ENCODE measurements at regions not wholly inside any gene's neighbourhood (a gene's known extent, or its start where the extent isn't known, plus 50 kb on each side); places are given as distances from the start of the nearest gene placed in this dataset.

DNA sequence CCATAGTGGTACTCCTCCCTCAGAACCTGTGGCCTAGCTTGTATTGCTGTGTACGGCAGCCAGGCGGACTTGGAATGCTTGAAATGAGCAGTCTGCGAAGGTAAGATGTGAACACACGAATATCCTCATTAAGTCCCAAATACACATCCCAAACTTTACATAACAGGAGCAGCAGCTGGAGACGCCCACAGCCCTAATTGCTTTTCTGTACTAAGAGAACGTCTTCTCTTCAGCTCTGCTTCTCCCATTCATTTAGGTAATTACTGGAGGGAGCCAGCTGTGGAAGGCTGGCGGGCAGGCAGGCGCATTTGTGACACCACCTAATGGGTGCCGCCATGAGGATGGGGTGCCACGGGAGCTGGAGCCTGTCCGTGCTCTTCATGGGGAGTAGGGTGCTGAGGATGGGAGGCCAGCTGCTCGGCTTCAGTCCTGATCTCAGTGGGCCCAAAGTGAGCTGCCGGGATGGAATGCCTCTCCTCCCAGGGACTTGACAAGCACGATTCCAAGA is 66.6 kb upstream of the POU3F1 start:
- H3K4me1 ChIP-seq (ENCODE audit: control insufficient read depth in 1 of 2, insufficient read depth in 2 of 2, low read length in 2 of 2), result no peaks in the 10 kb centered on the region
- no peak overlapping the region for H3K14ac ChIP-seq (ENCODE audit: low read length)
- no peak overlapping the region for H4K8ac ChIP-seq (ENCODE audit: low read depth, low read length)
- H2AFZ ChIP-seq (ENCODE audit: insufficient read depth, low read length, poor library complexity), result no peak overlapping the region
- H4K12ac ChIP-seq (ENCODE audit: low read depth, low read length), result no peak overlapping the region
- no peak overlapping the region for H3K9ac ChIP-seq (ENCODE audit: low read length)
- H3K36me3 ChIP-seq (ENCODE audit: control insufficient read depth in 1 of 2, insufficient read depth in 2 of 2, low read length in 2 of 2), result no peaks in the 10 kb centered on the region
- no peaks in the 10 kb centered on the region for H3K79me2 ChIP-seq (ENCODE audit: control insufficient read depth, insufficient read depth, low read length, poor library complexity)
- H3K23ac ChIP-seq (ENCODE audit: low read length), result no peak overlapping the region
- H3K9me3 ChIP-seq (ENCODE audit: insufficient read depth, low read depth, low read length), result no peaks in the 10 kb centered on the region
- H3K27ac ChIP-seq (ENCODE audit: low read depth, low read length), result no peak overlapping the region
- no peaks in the 10 kb centered on the region for H3K79me1 ChIP-seq (ENCODE audit: low read length)
- H3K18ac ChIP-seq (ENCODE audit: low read length), result no peak overlapping the region
- H3K4me3 ChIP-seq (ENCODE audit: low read depth, low read length), result no peak overlapping the region
- H4K91ac ChIP-seq (ENCODE audit: low read depth, low read length), result no peak overlapping the region
- H3K27me3 ChIP-seq (ENCODE audit: insufficient read depth, low read length), result no peaks in the 10 kb centered on the region
- no peak overlapping the region for H2BK5ac ChIP-seq (ENCODE audit: low read depth, low read length, poor library complexity)
- no peak for DNase-seq
- no CpG with 5 or more reads among the region's 14 CpGs for WGBS (ENCODE audit: extremely low coverage, insufficient coverage, insufficient read length)
- H3K4ac ChIP-seq (ENCODE audit: low read depth, low read length), result no peak overlapping the region
- H3K4me2 ChIP-seq (ENCODE audit: low read length), result no peak overlapping the region
- H2AK5ac ChIP-seq (ENCODE audit: low read length), result no peak overlapping the region
- H2BK12ac ChIP-seq (ENCODE audit: low read length), result no peak overlapping the region
- no peak overlapping the region for H2BK120ac ChIP-seq (ENCODE audit: insufficient read depth, low read length, poor library complexity)

DNA sequence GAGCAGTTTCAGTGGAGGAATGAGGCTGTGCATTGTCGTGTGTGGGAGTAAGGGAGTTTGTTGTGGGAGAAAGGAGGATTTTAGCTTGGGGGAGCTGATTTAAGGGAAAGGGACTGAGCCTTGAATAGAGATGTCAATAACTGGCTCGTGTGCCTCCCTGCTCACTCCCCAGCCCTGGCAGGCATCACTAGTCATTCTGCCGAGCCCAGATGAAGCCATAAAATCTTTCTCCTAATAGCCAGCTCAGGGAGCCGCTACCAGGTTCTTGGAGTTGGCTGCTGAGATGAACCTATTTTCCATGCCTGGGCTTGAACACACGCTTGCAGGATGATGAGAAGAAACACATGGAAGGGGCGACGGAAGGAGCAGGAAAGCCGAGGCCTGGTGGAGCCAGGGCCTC is 65.0 kb upstream of the POU3F1 start:
- no peaks in the 10 kb centered on the region for H3K4me1 ChIP-seq (ENCODE audit: control insufficient read depth in 1 of 2, insufficient read depth in 2 of 2, low read length in 2 of 2)
- H3K18ac ChIP-seq (ENCODE audit: low read length), result no peak overlapping the region
- H3K27me3 ChIP-seq (ENCODE audit: insufficient read depth, low read length), result no peaks in the 10 kb centered on the region
- H2BK5ac ChIP-seq (ENCODE audit: low read depth, low read length, poor library complexity), result no peak overlapping the region
- no peaks in the 10 kb centered on the region for H3K36me3 ChIP-seq (ENCODE audit: control insufficient read depth in 1 of 2, insufficient read depth in 2 of 2, low read length in 2 of 2)
- H3K4me3 ChIP-seq (ENCODE audit: low read depth, low read length), result no peak overlapping the region
- H3K23ac ChIP-seq (ENCODE audit: low read length), result no peak overlapping the region
- H3K9me3 ChIP-seq (ENCODE audit: insufficient read depth, low read depth, low read length), result no peaks in the 10 kb centered on the region
- H2BK12ac ChIP-seq (ENCODE audit: low read length), result no peak overlapping the region
- 100% methylated on average over 1 of the region's 8 CpGs for WGBS (ENCODE audit: extremely low coverage, insufficient coverage, insufficient read length)
- H4K8ac ChIP-seq (ENCODE audit: low read depth, low read length), result no peak overlapping the region
- H2AK5ac ChIP-seq (ENCODE audit: low read length), result no peak overlapping the region
- no peak overlapping the region for H2BK120ac ChIP-seq (ENCODE audit: insufficient read depth, low read length, poor library complexity)
- DNase-seq, result no peak
- no peaks in the 10 kb centered on the region for H3K79me2 ChIP-seq (ENCODE audit: control insufficient read depth, insufficient read depth, low read length, poor library complexity)
- H3K9ac ChIP-seq (ENCODE audit: low read length), result no peak overlapping the region
- no peak overlapping the region for H3K4me2 ChIP-seq (ENCODE audit: low read length)
- H3K4ac ChIP-seq (ENCODE audit: low read depth, low read length), result no peak overlapping the region
- no peaks in the 10 kb centered on the region for H3K79me1 ChIP-seq (ENCODE audit: low read length)
- no peak overlapping the region for H4K12ac ChIP-seq (ENCODE audit: low read depth, low read length)
- H3K27ac ChIP-seq (ENCODE audit: low read depth, low read length), result no peak overlapping the region
- H4K91ac ChIP-seq (ENCODE audit: low read depth, low read length), result no peak overlapping the region
- H3K14ac ChIP-seq (ENCODE audit: low read length), result no peak overlapping the region
- no peak overlapping the region for H2AFZ ChIP-seq (ENCODE audit: insufficient read depth, low read length, poor library complexity)

DNA sequence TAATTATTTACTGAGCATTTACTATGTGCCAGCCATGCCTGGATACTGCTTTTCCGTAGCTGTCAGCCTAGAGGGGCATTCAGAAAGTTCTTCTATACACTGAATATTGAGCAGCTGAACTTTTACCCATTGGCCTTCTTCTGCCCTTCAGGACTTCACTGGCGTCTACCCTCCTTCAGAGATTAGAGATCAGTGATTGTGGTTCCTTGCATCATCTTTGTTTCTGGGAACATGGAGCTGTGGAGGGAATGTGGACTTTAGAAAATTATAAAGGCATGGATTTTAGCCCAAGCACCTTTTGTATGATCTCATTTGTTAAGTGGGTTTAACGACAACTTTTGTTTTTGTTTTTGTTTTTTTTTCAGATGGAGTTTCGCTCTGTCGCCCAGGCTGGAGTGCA is 58.7 kb upstream of the POU3F1 start:
- Histone ChIP-seq H3K18ac (ENCODE audit: low read length) (no peak overlapping the region), H3K4me3 (ENCODE audit: low read depth, low read length) (no peak overlapping the region), H4K91ac (ENCODE audit: low read depth, low read length) (no peak overlapping the region), H2BK5ac (ENCODE audit: low read depth, low read length, poor library complexity) (no peak overlapping the region), H3K9me3 (ENCODE audit: insufficient read depth, low read depth, low read length) (peaks cover 6% of the 10 kb centered on the region), H3K9ac (ENCODE audit: low read length) (no peak overlapping the region), H2BK12ac (ENCODE audit: low read length) (no peak overlapping the region), H2AFZ (ENCODE audit: insufficient read depth, low read length, poor library complexity) (no peak overlapping the region), H4K12ac (ENCODE audit: low read depth, low read length) (no peak overlapping the region), H3K4ac (ENCODE audit: low read depth, low read length) (no peak overlapping the region), H3K79me2 (ENCODE audit: control insufficient read depth, insufficient read depth, low read length, poor library complexity) (no peaks in the 10 kb centered on the region), H2AK5ac (ENCODE audit: low read length) (no peak overlapping the region), H3K27me3 (ENCODE audit: insufficient read depth, low read length) (no peaks in the 10 kb centered on the region), H3K4me2 (ENCODE audit: low read length) (no peak overlapping the region), H3K79me1 (ENCODE audit: low read length) (no peaks in the 10 kb centered on the region), H3K4me1 (ENCODE audit: control insufficient read depth in 1 of 2, insufficient read depth in 2 of 2, low read length in 2 of 2) (no peaks in the 10 kb centered on the region), H2BK120ac (ENCODE audit: insufficient read depth, low read length, poor library complexity) (no peak overlapping the region), H3K23ac (ENCODE audit: low read length) (no peak overlapping the region), H3K36me3 (ENCODE audit: control insufficient read depth in 1 of 2, insufficient read depth in 2 of 2, low read length in 2 of 2) (no peaks in the 10 kb centered on the region), H4K8ac (ENCODE audit: low read depth, low read length) (no peak overlapping the region), H3K14ac (ENCODE audit: low read length) (no peak overlapping the region), H3K27ac (ENCODE audit: low read depth, low read length) (no peak overlapping the region)
- DNase-seq, result no peak
- WGBS (ENCODE audit: extremely low coverage, insufficient coverage, insufficient read length), result no CpG with 5 or more reads among the region's 5 CpGs

DNA sequence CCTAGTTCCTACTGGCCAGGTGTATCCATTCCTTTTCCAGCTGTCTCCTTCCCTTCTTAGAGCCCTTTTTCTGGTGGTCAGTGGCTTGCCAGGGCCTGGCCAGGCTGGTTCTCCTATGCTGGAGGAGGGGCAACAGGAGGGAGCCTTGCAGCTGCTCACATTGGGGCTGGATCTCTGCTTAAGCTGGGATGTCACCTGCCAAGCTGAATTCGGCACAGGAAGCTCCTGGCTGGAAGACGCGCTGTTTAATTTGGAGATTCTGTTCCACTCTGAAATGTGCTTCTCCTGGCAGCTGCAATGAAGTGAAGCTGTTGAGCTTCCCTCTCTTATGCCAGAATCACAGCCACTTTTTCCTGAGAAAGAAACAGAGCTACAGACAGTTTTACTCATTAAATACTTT is 56.0 kb upstream of the POU3F1 start:
- WGBS (ENCODE audit: extremely low coverage, insufficient coverage, insufficient read length), result no CpG with 5 or more reads among the region's 3 CpGs
- Histone ChIP-seq H3K36me3 (ENCODE audit: control insufficient read depth in 1 of 2, insufficient read depth in 2 of 2, low read length in 2 of 2) (no peaks in the 10 kb centered on the region), H3K4ac (ENCODE audit: low read depth, low read length) (no peak overlapping the region), H2BK120ac (ENCODE audit: insufficient read depth, low read length, poor library complexity) (no peak overlapping the region), H2AK5ac (ENCODE audit: low read length) (no peak overlapping the region), H4K12ac (ENCODE audit: low read depth, low read length) (no peak overlapping the region), H2BK12ac (ENCODE audit: low read length) (no peak overlapping the region), H3K18ac (ENCODE audit: low read length) (no peak overlapping the region), H4K8ac (ENCODE audit: low read depth, low read length) (no peak overlapping the region), H3K4me1 (ENCODE audit: control insufficient read depth in 1 of 2, insufficient read depth in 2 of 2, low read length in 2 of 2) (no peaks in the 10 kb centered on the region), H4K91ac (ENCODE audit: low read depth, low read length) (no peak overlapping the region), H2BK5ac (ENCODE audit: low read depth, low read length, poor library complexity) (no peak overlapping the region), H3K9me3 (ENCODE audit: insufficient read depth, low read depth, low read length) (peaks cover 6% of the 10 kb centered on the region), H3K9ac (ENCODE audit: low read length) (no peak overlapping the region), H3K79me1 (ENCODE audit: low read length) (no peaks in the 10 kb centered on the region), H3K27me3 (ENCODE audit: insufficient read depth, low read length) (no peaks in the 10 kb centered on the region), H3K27ac (ENCODE audit: low read depth, low read length) (no peak overlapping the region), H3K14ac (ENCODE audit: low read length) (no peak overlapping the region), H2AFZ (ENCODE audit: insufficient read depth, low read length, poor library complexity) (no peak overlapping the region), H3K4me3 (ENCODE audit: low read depth, low read length) (no peak overlapping the region), H3K23ac (ENCODE audit: low read length) (no peak overlapping the region), H3K79me2 (ENCODE audit: control insufficient read depth, insufficient read depth, low read length, poor library complexity) (no peaks in the 10 kb centered on the region), H3K4me2 (ENCODE audit: low read length) (no peak overlapping the region)
- no peak for DNase-seq

Data from trophoblast cell (in vitro differentiated cells and primary cell).